ENCODE measurements at regions not wholly inside any gene's neighbourhood (a gene's known extent, or its start where the extent isn't known, plus 50 kb on each side); places are given as distances from the start of the nearest gene placed in this dataset.

- Mint-ChIP-seq H3K27ac (ENCODE audit: unreplicated experiment) (no peak overlapping the region), H3K4me3 (ENCODE audit: unreplicated experiment) (no peak overlapping the region), H3K9me3 (ENCODE audit: unreplicated experiment) (no peaks in the 10 kb centered on the region), H3K4me1 (ENCODE audit: low read depth, unreplicated experiment) (peaks cover 7% of the 10 kb centered on the region), H3K27me3 (ENCODE audit: insufficient read depth, unreplicated experiment) (no peaks in the 10 kb centered on the region), H3K36me3 (ENCODE audit: insufficient read depth, unreplicated experiment) (no peaks in the 10 kb centered on the region)
- Histone ChIP-seq H3K9me3 (no peaks in the 10 kb centered on the region), H3K4me3 (ENCODE audit: low read depth, low read length) (no peak overlapping the region), H3K4me1 (peaks cover 4% of the 10 kb centered on the region; the same call in 1 of the 2 replicates), H3K36me3 (ENCODE audit: control insufficient read depth, insufficient read depth, low read length) (no peaks in the 10 kb centered on the region), H3K27me3 (replicated peaks; ENCODE audit: control insufficient read depth, insufficient read depth, low read length) (no peaks in the 10 kb centered on the region)
- no peak for TF ChIP-seq CTCF (IDR thresholded peaks at IDR 0.05; ENCODE audit: insufficient read depth in 1 of 2, low read depth in 1 of 2, low read length in 1 of 2, severe bottlenecking in 1 of 2, unreplicated experiment in 1 of 2)
- no peak for DNase-seq
- ChIA-PET POLR2A (no interaction called here), CTCF (no interaction called here)
- intact Hi-C loops (cut with micrococcal nuclease; ENCODE audit: unreplicated experiment): no loop called here
- no TSS peak for BruUV-seq (replicated peaks)
Measured at GRCh38 chr1:115400426-115400825, 62.4 kb upstream of the NGF start.

GRCh38 chr1:115398745-115399144 lies 60.7 kb upstream of the NGF start:
- Mint-ChIP-seq H3K9me3 (ENCODE audit: unreplicated experiment) (no peaks in the 10 kb centered on the region), H3K27me3 (ENCODE audit: insufficient read depth, unreplicated experiment) (no peaks in the 10 kb centered on the region), H3K4me1 (ENCODE audit: low read depth, unreplicated experiment) (peaks cover 14% of the 10 kb centered on the region), H3K27ac (ENCODE audit: unreplicated experiment) (no peak overlapping the region), H3K4me3 (ENCODE audit: unreplicated experiment) (no peak overlapping the region), H3K36me3 (ENCODE audit: insufficient read depth, unreplicated experiment) (no peaks in the 10 kb centered on the region)
- no TSS peak for BruUV-seq (replicated peaks)
- no peaks in the 10 kb centered on the region for H3K36me3 ChIP-seq (ENCODE audit: control insufficient read depth, insufficient read depth, low read length)
- intact Hi-C loops (cut with micrococcal nuclease; ENCODE audit: unreplicated experiment): no loop called here
- POLR2A ChIA-PET: no interaction called here
- H3K9me3 ChIP-seq: no peaks in the 10 kb centered on the region
- no peak for DNase-seq
- H3K4me1 ChIP-seq: peaks cover 7% of the 10 kb centered on the region; the same call in 1 of the 2 replicates
- TF ChIP-seq CTCF (IDR thresholded peaks at IDR 0.05; ENCODE audit: insufficient read depth in 1 of 2, low read depth in 1 of 2, low read length in 1 of 2, severe bottlenecking in 1 of 2, unreplicated experiment in 1 of 2): no peak
- no peaks in the 10 kb centered on the region for H3K27me3 ChIP-seq (replicated peaks; ENCODE audit: control insufficient read depth, insufficient read depth, low read length)
- no peak overlapping the region for H3K4me3 ChIP-seq (ENCODE audit: low read depth, low read length)
- CTCF ChIA-PET: interaction anchor here (0.6 kb wide), 1 partner anchor 256 kb away, joined by 7 read pairs; no protein-coding TSS in a partner anchor

Data from Caco-2 (cell line).